AG10803 (cell line): ENCODE measurements at regions not wholly inside any gene's neighbourhood (a gene's known extent, or its start where the extent isn't known, plus 50 kb on each side); places are given as distances from the start of the nearest gene placed in this dataset.
"Not testable (repeated sequence)": the region's sequence is repeated elsewhere in the genome, so short reads cannot be mapped to it uniquely, and the experiment has no call there.

Source experiments
- DNase-seq: peaks from one replicate; pipeline ENCODE4 v3.0.0; 2010; ENCODE audit warnings: low read depth
- H3K4me3 ChIP-seq: 2 replicates; pipeline ENCODE4 v1.5.1; 2011; ENCODE audit warnings: mild to moderate bottlenecking, low read length, control low read depth
- CTCF ChIP-seq: conservative IDR thresholded peaks from 2 replicates; pipeline ENCODE4 v1.5.1; 2011; ENCODE audit warnings: mild to moderate bottlenecking, low read length, control low read depth, inconsistent platforms

GRCh38 chr1:224052772-224053171 is 61.1 kb upstream of the FBXO28 start:
- DNase-seq = peak; percentile 34
- H3K4me3 ChIP-seq = no peak overlapping the region
- TF ChIP-seq CTCF = no peak

DNA sequence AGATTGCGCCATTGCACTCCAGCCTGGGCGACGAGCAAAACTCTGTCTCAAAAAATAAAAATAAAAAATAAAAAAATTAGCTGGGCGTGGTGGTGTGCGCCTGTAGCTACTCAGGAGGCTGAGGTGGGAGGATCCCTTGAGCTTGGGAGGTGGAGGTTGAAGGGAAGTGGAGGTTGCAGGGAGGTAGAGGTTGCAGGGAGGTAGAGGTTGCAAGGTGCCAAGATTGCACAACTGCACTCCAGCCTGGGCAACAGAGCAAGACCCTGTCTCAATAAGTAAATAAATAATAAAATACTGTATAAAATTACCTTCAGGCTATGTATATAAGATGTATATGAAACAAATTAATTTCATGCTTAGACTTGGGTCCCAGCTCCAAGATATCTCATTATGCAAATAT is 62.1 kb upstream of the FBXO28 start:
- not testable (repeated sequence) for H3K4me3 ChIP-seq, DNase-seq

DNA sequence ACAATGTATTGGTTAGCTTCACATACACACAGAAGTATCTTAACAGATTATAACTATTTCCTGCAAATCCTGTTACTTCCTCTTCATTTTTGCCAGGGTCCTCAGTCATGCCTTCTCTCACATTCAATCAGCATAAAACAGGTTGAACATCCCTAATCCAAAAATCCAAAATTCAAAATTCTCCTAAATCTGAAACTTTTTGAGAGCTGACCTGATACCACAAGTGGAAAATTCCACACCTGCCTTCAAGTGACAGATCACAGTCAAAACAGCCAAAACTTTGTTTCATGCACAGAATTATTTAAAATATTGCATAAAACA is 62.9 kb upstream of the FBXO28 start:
- H3K4me3 ChIP-seq = no peak overlapping the region
- no peak for TF ChIP-seq CTCF
- DNase-seq = no peak

DNA sequence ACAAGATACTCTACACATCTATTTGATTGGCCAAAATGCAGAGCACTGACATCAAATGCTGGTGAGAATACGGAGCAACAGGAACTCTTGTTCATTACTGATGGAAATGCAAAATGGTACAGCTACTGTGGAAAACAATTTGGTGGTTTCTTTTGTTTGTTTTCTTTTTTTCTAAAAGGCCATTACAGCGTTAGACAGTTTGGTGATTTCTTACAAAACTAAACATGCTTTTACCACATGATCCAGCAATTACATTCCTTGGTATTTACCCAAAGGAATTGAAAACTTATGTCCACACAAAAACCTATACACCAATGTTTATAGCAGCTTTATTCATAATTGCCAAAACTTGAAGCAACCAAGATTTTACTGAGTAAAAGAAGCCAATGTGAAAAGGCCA is 66.4 kb upstream of the FBXO28 start:
- no peak overlapping the region for H3K4me3 ChIP-seq
- TF ChIP-seq CTCF = no peak
- peak; percentile 64 for DNase-seq

DNA sequence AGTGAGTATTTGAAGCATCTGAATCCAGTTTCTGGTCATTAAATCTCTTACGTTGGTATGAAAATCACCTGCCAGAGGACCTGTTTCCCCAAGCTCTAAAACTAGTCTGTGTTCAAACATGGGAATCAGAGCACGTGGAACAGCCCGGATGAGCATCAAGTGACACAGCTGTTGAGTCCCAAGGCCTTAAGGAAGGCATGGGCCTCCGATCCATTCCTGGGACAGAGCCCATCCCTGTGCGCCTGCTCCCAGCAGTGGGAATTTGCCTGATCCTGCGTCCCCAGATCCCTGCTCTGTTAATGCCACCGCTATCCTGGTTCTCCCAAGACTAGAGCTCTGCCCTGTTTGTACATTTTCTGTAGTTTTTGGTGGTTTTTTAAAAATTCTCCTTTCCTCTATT is 68.4 kb upstream of the FBXO28 start:
- no peak for DNase-seq
- TF ChIP-seq CTCF = no peak

DNA sequence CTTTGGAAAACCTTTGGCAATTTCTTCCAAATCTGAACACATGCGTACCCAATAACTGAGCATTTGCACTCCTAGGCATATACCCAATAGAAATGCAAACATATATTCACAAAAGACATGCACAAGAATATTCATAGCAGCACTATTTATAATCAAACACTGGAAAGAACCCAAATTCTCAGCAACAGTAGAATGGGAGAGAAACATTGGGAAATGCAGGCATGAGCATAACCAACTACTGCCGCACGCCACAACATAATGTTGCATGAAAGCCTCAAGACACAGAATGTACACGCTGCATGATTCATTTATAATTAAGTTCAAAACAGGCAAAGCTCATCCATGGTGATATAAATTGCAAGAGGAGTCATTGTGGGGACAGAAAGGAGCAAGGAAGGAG is 69.5 kb upstream of the FBXO28 start:
- peak; percentile 18 for DNase-seq
- no peak overlapping the region for H3K4me3 ChIP-seq
- no peak for TF ChIP-seq CTCF

More for the DNA sequence above, 68.4 kb upstream of the FBXO28 start:
- H3K4me3 ChIP-seq = no peak overlapping the region

- TF ChIP-seq CTCF = no peak
- H3K4me3 ChIP-seq = no peak overlapping the region
- DNase-seq = no peak
Measured at GRCh38 chr1:224042557-224043118, 71.3 kb upstream of the FBXO28 start.

DNA sequence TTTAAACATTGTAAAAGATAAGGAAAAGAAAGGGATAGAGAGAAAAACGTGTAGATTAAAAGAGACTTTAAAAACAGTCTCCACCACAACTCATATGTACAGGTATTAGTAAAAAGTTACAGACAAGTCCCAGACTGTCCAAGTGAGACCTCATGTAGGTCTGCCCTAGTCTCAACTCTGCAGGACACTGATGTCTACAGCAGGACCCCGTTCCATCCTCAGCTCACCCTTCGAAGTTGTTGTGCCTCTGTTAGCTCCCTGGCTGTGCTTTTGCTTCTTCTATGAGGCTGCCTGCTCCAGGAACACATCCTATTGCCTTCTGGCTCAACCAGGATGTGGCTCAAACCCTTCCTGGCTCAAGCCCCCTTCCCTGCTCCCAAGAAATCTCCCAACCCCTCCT is 72.9 kb upstream of the FBXO28 start:
- TF ChIP-seq CTCF = no peak
- H3K4me3 ChIP-seq = no peak overlapping the region
- no peak for DNase-seq

GRCh38 chr1:224040423-224040822 is 73.5 kb upstream of the FBXO28 start:
- DNase-seq, H3K4me3 ChIP-seq: not testable (repeated sequence)

DNA sequence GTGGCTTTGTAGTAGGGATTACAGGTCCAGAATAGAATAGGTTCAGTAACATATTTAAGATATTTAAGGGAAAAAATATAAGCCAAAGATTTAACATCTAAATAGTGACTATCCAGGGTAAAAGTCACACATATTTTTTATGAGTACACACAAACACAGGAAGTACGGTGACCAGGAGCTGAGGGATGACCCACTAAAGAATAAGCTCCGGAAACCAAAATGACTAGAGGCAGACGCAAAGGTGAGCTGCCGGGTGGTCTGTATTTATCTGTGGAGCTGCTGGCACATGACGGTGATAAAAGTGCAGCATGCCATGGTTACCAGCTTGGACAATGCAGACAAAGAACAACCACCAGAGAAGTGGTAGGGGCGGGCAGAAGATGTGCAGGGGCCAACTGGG is 73.9 kb upstream of the FBXO28 start:
- H3K4me3 ChIP-seq, DNase-seq: not testable (repeated sequence)

GRCh38 chr1:224038832-224039231 is 75.1 kb upstream of the FBXO28 start:
- DNase-seq, H3K4me3 ChIP-seq: not testable (repeated sequence)

DNA sequence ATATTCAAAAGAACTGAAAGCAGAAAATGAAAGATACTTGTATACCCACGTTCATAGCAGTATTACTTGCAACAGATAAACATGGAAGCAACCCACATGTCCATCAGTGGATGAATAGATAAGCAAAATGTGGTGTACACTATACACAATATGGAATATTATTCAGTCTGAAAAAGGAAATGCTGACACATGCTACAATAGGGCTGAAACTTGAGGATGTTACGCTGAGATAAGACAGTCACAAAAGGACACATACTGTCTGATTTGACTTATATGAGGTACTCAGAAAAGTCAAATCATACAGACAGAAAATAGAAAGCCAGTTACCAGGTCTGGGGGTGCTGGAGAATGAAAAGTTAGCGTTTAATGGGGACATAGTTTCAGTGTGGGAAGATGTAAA is 76.5 kb upstream of the FBXO28 start:
- not testable (repeated sequence) for H3K4me3 ChIP-seq, DNase-seq
